GM18873 (cell line): ENCODE measurements at regions not wholly inside any gene's neighbourhood (a gene's known extent, or its start where the extent isn't known, plus 50 kb on each side); places are given as distances from the start of the nearest gene placed in this dataset.

ENCODE experiments used
- ATAC-seq: cut with Tn5 transposase; IDR thresholded peaks from one replicate; pipeline ENCODE4 v1.9.1; 2021; ENCODE audit warnings: mild to moderate bottlenecking, moderate library complexity, moderate number of reproducible peaks; ENCODE audit not compliant: unreplicated experiment, low FRiP score

DNA sequence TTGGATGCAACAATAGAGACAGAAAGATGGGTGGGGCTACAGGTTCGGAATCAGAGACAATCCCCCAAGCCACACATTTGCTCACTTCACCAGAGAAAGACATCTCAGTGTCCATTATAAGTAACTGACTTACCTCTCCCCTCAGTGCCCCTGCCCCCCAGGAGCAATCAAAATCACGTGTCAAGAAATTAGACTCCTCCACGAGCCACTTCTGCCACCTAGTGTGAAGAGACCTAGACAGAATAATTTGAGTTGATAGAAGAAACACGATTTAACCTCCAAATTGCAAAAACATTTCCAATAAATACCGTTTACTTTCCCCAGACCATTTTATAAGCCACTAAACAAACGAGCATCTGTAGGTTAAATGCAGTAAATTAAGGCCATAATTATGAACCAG is 123.2 kb downstream of the SLC30A10 start:
- ATAC-seq = no peak

DNA sequence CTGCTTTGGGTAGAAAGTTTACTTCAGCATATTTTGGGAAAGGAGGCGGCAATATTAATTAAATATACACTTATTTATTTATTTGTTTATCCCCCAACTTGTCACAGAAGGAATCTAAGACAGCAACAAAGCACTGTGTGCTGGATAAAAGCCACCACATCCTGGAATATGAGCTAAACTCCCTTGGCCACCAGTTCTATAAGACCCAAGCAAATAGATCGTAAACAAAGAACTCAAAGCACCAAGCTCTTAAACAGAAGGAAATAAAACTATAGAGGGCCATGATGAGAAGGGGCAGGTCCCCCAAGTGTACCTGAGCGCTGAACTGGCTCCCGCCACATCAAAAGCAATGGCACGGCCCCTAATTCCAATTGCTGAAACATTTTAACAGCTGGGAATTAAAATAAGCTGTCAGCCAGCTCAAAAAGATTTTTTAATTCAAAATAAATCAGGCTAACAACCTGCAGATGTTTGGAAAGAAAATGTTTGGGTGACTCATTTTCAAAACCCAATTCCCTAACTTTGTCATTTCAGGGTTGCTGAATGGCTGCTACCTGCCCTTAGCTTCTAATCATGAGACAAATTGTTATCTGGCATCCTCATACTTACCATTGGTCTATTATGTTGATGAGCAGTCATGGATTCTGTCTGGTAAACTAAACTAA is 127.1 kb downstream of the SLC30A10 start:
- ATAC-seq = no peak

DNA sequence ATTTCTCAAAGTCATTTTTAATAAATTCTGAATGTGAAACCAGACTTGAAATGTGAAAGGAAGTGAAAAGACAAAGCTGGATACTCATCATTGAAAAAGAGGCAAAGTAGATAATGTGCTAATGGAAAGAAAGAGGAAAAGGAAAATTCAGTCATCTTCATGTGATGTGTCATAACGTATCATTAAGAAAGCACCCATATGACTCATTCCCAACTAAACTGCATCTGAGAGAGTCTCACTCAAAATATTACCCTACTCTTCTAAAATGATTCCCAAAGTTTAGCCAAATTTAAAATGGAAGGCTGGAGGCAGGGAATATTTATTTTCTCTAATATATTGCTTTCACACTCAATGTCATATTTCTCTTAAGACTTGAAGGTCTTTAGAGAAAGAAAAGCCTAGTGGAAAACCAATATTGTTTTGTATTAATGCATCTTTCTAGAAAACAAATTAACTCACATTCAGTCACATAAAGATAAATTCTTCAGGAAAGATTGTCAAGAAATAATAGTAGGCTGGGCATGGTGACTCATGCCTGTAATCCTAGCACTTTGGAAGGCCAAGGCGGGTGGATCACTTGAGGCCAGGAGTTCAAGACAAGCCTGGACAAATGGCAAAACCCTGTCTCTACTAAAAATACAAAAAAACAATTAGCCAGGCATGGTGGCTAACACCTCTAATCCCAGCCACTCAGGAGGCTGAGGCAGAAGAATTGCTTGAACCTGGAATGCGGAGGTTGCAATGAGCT is 129.9 kb downstream of the SLC30A10 start:
- ATAC-seq = peak; percentile 48

DNA sequence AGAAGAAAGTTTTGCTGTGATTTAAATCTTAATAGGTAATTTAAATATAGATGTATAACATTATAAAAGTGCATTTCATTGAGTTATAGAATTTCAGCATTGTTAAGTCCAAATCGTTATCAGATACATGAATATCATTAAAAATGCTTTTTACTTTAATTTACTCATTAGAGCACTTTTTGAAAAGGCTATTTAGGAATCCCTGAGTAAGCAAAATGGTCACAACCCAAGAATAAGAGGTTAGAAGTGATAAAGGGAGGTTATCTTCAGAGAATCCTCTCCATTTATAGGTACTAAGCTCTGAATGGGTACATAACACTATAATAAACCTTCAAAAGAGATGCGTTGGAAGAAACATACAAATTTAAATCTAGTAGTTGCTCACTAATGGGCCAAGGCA is 130.7 kb downstream of the SLC30A10 start:
- no peak for ATAC-seq

DNA sequence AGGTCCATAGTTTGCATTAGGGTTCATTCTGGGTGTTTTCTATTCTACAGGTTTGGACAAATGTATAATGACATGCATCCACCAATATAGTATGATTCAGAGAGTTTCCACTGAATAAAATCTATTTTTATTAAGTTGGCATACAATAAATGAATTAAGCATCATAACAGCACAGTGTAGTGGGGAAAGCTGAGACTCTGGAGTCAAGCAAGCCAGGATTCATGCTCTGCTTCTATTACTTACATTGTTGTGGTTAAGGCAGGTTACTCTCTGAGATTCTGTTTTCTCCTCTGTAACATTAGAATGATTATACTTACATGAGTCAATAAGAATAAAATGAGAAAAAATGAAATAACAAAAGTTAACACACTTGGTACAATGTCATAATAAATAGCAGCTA is 131.3 kb downstream of the SLC30A10 start:
- ATAC-seq = no peak

DNA sequence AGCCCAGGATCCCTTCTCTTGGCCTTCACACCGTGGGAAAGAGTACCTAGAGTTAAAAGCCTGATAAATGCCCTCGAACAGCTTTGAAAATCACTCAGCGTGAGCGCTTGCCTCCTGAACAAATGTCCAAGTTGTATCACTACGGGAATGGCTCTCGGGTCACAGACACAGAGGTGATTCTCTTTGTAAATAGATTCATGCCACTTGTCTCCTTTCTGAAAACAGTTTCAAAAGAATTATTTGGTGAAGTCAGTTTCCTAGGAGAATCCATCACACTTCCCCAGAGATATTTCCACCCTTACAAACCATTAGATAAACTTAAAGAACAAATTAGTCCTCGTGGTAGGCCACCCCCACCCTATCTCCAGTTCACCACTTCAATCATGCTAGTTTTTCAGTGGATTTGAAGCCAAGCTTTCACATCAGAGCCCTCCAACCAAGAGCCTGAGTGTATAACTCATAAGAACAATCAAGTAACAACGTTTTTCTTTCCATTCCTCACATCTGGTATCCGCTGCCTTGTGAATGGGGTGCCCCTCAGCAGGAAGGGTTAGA is 132.9 kb downstream of the SLC30A10 start:
- no peak for ATAC-seq

DNA sequence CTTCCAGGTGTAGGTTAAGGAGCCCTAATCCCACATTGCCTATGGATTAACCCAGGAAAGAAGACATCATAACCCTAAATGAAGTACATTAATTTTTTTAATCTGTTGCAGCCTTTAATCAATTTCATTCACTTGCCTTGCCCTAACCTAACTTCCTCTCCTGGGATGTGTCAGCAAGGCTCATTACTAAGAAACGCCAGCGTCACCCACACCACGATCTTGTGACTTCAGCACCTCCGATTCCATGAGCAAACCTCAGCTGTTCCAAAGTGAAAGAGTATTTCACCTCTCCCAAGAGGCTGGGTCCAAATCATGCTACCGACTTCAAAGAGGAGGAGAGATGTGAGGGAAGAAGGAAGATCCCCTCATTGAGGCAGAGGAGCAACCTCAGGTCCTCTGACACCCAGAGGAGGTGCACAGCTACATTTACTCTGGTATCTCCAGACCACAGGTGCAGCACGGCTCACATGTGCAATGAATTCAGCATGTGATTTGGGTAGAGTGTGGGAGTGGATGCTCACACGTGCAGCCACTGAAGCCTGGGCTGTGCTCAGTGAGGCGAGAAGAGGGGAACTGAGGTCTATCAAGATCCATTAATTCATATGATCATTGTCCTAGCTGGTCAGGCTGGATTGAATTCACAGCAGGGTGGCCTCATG is 134.1 kb downstream of the SLC30A10 start:
- ATAC-seq = peak; percentile 48

DNA sequence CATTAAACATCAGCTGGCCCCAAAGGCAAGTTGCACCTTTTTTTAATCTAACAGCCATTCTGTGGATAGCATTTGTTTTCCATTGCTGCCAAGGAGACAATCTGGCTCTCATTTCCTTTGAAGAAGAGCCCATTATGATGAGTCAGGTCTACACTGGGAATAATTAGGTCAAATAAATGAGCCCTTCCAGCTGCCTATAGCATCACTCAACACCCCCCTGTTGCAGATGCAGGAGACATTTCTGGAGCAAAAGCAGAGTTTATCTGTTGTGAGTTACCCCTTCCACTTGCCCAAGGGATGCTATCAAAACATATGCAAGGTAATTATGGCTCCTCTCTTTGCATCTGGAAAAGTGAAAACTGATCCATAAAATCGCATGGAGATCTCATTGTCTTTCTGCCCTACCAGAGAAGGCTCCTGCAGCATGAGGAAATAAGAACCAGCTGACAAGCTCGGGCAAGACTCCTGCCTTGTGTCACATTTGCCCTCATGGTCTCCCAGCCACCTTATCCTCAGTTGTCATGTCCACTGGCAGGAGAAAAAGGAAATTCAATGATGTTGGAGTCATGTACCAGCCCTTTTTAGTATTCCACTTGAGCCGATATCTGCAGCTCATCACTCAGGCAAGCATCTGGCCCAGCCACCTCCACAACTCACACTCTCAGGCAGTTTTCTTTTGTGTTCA is 135.9 kb downstream of the SLC30A10 start:
- no peak for ATAC-seq

DNA sequence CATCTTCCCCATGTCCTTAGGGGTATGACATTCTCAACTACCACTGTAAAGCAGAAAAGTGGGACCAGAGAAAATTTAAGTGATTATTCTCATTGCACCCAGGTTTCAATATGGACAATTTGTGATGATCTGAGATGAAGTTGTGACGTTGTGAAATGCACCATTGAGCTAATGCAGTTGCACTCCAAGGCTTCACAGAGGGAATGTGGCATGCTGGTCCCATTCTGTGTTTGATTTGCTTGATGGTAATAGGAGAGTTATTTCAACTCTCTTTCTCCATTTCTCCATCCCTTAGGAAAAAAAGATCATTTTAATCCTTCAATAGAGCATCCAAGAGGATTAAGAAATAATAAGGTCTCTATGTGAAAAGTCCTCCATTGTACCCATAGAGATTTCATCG is 136.6 kb downstream of the SLC30A10 start:
- ATAC-seq = no peak

DNA sequence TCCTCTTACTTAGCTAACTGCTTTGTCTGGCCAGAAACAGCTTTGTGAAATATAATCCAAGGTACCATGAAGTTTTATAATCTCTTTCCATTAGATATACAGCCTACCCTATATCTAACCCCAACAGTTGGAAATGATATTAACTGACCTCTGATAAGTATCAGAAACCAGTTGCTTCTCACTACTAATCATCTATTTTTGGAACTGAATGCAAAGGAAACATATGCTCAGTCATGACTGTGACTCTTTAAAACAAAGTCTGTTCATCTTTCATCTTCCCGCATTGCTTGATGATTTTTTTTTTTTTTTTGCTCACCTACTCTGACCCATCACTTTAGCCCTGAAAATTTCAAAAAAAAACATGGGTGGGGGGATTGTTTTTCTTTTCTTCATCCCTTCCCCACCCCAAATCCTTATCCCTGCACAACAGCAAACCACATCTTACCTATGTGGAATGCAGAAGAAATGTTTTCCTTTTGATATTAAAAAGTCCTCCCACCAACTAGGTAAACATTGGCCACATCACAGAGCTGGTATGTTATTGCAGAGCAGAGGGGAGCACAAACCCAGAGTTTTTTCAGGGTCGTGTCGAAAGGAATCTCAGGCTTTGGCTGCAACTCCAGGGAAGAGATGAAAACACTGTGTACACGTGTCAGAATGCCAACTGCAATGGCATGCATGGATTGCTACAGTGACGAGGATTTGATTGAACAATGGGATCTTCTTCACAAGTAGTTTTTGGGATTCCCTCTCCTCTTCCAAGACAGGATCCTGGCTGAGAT is 137.3 kb downstream of the SLC30A10 start:
- ATAC-seq = no peak

DNA sequence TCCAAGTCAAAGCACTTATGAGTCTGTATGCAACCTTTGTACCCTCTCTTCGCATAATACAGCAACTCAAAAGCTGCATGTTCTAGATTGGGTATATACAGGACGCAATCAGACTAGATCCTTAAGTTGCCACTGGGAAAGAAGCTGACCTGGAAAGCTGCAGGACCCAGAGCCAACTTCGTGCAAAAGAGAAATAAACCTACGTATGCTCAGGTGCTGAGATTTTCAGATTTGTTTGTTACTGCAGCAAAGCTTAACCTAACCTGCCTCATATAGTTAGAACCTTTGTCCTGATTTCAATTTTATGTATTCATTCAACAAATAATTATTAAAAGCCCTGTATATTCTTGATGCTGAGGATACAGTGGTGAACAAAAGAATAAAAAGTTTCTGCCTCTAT is 139.7 kb downstream of the SLC30A10 start:
- ATAC-seq = no peak

DNA sequence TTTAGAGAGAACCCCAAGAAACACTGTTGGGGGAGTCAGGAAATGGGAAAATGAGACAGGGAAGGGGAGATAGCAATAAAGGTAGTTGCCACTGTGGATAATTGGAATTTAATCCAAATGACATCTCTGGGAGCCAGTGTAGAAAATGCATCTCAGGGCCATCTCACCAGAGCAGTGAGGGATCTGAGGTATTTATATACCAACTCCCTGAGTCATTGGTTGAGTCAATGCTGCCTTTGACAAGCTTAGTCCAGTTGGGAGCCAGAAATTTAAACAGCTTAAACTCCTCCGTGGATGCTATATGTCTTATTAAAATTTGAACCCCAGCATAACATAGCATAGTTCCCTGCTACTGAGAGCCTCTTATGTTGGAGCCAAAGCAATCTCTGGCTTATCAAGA is 140.3 kb downstream of the SLC30A10 start:
- no peak for ATAC-seq

DNA sequence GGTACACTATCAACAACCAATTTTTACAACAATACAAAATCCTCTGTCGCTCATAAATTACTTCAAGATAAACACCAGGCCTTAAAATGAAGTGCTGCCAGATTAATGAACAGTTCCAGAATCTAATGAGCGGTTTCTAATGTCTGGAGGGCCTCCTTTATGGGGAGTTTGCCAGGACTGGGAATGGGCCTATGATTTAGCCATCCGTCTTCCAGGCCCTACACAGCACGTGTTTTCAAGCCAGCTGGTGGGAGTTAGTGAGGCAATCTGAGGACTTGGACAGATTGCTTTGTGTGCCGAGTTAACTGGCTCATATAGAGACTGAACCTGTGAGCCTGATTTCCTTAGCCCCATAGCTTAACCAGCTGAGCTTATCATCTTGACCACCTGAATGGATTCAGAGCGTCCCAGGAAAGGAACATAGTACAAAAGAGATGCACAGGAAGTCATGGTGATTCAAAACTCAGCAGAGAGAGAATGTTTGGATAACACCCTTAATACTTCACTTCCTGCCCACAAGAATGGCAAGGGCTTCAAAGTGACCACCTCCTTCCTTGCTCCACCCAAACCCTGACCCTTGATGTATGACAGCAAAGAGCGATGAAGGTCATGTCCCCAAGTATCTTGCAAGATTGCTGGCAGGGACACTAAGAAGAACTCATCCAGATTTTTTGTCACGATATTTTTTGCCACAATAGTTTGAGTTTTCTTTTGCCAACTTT is 143.5 kb downstream of the SLC30A10 start:
- ATAC-seq = no peak

DNA sequence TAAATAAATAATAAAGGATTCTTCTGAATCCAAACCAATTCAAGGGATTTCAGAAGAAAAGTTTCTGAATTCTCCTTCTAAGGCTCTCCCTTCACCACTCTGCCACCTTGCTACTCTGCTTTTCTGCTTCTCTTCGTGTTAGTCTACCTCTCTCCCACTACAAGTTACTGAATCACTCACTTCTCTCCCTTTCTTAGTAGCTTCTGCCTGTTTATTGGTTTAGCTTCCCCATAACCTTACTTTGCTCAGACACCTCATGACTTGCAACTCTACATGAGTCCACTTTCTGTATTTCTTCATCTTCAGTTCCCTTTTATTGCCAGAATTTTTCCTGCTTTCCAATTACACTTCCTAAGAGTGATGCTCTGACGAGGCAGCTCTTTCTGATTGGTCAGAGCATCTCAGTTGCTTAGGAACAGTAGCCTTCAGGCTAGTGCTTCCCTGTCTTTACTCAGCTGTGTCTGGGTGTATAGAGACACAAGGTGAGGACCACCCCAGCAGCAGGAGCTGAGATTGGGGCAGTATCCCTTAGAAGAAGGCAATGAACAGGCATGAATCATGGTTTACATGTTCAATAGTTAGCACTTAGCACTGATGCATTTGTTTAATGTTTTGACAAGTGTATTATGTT is 144.6 kb downstream of the SLC30A10 start:
- no peak for ATAC-seq

DNA sequence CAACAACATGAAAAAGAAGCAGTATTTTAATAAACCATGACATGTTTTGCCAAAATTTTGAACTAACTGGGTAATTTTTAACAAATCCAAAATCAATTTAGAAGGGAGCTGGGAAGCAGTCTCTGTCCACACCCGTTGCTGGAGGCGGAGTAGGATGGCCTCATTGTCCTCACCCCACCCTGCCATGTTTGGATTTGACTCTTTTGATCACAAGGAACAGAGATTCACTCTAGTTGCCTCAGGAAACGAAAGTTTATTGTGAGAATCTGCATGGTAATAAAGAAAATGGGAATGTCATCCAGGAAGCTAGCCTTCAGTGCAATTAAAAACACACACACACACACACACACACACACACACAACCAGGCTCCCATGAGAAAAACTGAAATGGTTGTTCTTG is 145.4 kb downstream of the SLC30A10 start:
- ATAC-seq = no peak

DNA sequence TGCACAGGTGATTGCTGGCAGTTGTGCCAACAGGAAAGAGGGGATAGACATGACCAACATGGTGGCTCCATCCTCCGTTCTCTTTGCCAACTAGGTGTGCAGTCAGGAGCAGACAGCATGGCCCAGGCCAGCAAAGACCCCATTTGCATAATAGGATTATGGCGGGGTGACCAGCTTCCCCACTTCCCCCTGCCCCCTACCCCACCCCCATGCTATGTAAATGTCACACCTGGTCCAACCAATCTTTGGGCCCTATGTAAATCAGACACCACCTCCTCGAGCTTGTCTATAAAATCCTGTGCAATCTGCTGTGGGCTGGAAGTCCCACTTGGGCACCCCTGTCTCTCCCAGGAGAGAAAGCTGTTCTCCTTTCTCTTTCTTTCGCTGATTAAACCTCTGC is 146.0 kb downstream of the SLC30A10 start:
- no peak for ATAC-seq

DNA sequence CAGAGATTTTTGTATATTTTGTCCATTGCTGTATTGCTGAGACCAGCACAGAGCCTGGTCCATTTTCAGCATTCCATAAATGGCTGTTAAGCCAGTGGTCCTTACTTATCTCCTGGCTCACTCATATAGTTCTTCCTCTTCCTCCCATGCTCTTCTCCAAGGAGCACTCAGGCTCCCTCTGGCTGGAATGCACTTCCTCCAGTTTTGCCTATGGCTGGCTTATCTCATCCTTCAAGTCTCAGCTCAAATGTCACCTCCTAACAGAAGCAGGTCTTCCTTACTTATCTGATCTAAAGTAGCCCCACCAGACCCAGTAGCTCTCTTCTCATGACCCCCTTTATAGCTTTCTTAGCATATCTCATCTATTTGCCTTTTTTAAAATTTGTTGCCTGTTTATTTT is 146.9 kb downstream of the SLC30A10 start:
- no peak for ATAC-seq

DNA sequence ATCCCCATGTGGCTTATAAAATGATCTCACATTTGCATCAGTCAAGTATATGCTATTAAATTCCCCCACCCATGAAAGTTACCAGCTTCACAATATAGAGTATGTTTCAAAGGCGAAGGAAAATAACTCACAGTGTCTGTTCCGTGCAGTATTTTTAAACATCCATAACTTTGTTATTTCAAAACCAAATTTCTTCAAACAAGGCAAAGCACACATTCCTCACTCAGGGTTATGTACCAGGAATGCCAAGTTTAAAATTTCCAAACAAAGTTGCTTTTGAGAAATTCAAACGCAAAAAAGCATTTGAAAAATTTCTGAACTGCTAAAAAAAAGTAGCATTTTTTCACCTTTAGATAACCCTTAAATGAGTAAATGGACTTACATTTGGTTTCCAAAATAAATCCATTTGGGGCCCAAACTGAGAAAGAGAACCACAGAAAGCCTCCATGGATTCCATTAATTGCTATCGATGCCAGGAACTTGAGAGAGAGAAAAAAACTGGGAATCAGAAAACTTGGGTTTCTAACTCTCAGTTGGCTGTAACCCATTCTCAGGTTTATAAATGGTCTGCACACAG is 149.5 kb downstream of the SLC30A10 start:
- ATAC-seq = no peak

DNA sequence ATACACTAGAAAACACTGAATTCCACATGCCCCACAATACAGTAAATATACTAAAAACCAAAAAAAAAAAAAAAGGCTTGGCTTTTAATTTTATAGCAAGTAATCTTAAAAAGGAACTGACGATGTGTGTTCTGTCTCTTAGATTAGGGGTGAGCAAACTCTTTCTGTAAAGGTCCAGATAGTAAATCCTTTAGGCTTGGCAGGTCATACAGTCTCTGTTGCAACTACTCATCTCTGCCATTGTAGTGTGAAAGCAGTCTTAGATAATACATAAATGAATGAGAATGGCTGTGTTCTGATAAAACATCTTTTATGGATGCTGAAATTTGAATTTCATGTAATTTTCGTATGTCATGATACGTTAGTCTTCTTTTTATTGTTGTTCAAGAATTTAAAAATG is 150.2 kb downstream of the SLC30A10 start:
- no peak for ATAC-seq
